ENCODE measurements at regions not wholly inside any gene's neighbourhood (a gene's known extent, or its start where the extent isn't known, plus 50 kb on each side); places are given as distances from the start of the nearest gene placed in this dataset.

DNA sequence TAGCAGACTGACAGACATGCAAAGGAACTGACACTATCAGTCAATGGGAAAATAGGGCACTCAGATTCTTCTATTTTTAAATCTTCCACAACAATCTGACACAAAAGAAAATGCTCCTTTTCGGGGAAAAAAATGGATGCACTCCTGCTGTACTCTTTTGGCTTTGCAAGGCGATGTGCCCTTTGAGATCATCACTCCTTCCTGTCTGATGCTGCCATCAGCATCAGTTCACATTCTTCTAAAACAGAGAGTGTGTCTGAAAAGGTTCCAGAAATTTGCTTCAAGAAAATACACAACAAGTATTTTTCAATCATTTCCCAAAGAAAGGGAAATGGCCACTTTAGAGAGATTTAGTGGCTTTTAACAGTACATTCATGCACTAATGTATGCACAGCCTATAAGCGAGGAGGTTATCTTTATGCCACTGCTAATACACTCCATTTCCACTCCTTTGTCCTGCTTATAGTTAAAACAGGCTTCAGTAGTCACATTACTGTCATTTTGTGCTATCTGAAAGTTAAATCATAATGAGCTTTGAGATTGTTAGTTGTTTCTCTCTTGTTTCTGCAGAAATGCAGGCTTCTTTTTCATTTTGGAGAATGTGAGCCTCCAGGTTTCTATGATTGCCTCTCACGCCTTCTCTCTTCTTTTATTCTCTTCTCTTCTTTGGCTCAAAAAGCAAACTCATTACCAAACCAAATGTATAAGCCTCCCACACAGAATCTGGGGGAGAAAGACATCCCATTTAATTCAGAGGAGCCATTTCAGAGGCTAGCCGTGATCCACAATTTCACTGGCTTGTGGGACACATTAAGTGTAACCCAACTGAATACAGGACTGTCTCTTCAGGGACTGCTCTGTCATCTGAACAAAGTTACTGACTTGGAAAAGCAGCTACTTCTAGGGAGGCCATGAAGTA lies 110.9 kb upstream of the CCDC196 start:
- no peaks in the 10 kb centered on the region for H3K36me3 Mint-ChIP-seq (ENCODE audit: low read depth)

DNA sequence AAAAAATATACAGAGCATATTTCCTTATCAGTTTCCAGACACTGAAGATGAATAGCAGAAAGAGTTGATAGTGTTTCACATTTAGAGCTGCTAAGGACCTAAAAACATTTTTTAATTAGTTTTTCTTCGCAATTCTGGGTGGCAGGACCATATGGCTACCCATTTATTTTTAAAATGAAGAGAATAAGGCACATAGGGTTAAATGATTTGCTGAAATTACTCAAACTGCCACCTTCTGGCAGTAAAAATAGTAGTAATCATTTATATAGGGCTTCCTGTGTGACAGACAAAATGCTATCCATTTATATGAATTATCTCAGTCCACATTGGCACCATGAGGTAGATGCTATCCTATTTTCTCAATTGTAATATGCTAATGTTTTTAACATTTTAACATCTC lies 108.6 kb upstream of the CCDC196 start:
- Histone ChIP-seq H3K27ac (ENCODE audit: low read depth) (no peak overlapping the region), H3K9me2 (ENCODE audit: insufficient read depth) (peaks cover 9% of the 10 kb centered on the region), H3K36me3 (ENCODE audit: insufficient read depth) (no peaks in the 10 kb centered on the region), H3F3A (replicated peaks; ENCODE audit: low read depth) (no peaks in the 10 kb centered on the region), H3K4me1 (ENCODE audit: insufficient read depth) (peaks cover 13% of the 10 kb centered on the region), H3K27me3 (ENCODE audit: insufficient read depth) (no peaks in the 10 kb centered on the region), H3K79me2 (replicated peaks; ENCODE audit: insufficient read depth) (no peaks in the 10 kb centered on the region), H2AFZ (no peak overlapping the region), H4K20me1 (replicated peaks; ENCODE audit: insufficient read depth) (no peaks in the 10 kb centered on the region), H3K4me3 (no peak overlapping the region), H3K4me2 (no peak overlapping the region)
- peaks cover 4% of the 10 kb centered on the region for H3K4me1 Mint-ChIP-seq
- TF ChIP-seq, protein P1, sequence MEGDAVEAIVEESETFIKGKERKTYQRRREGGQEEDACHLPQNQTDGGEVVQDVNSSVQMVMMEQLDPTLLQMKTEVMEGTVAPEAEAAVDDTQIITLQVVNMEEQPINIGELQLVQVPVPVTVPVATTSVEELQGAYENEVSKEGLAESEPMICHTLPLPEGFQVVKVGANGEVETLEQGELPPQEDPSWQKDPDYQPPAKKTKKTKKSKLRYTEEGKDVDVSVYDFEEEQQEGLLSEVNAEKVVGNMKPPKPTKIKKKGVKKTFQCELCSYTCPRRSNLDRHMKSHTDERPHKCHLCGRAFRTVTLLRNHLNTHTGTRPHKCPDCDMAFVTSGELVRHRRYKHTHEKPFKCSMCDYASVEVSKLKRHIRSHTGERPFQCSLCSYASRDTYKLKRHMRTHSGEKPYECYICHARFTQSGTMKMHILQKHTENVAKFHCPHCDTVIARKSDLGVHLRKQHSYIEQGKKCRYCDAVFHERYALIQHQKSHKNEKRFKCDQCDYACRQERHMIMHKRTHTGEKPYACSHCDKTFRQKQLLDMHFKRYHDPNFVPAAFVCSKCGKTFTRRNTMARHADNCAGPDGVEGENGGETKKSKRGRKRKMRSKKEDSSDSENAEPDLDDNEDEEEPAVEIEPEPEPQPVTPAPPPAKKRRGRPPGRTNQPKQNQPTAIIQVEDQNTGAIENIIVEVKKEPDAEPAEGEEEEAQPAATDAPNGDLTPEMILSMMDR (conservative IDR thresholded peaks at IDR 0.05; ENCODE audit: low read depth in 2 of 2), result 0 out of 4 replicates have a peak, but pooled peaks of 1 of the 2 experiments have one; percentile 16
- no peak for TF ChIP-seq EZH2phosphoT487 (IDR thresholded peaks at IDR 0.05; ENCODE audit: unreplicated experiment)
- no peaks in the 10 kb centered on the region for H3K36me3 Mint-ChIP-seq (ENCODE audit: low read depth)
- H3K27me3 Mint-ChIP-seq (ENCODE audit: insufficient read depth, low read depth, poor library complexity), result no peaks in the 10 kb centered on the region
- H3K4me3 Mint-ChIP-seq, result no peak overlapping the region
- H3K9me3 Mint-ChIP-seq, result no peaks in the 10 kb centered on the region; the same call in 2 of the 3 replicates
- no peak overlapping the region for H3K27ac Mint-ChIP-seq
- DNase-seq (ENCODE audit: low spot score) (no peak), ATAC-seq (no peak)

More for the DNA sequence above, 110.9 kb upstream of the CCDC196 start:
- Histone ChIP-seq H3K79me2 (replicated peaks; ENCODE audit: insufficient read depth) (no peaks in the 10 kb centered on the region), H3K4me3 (no peak overlapping the region), H3K4me2 (no peak overlapping the region), H3K4me1 (ENCODE audit: insufficient read depth) (peaks cover 7% of the 10 kb centered on the region; the same call in 1 of the 2 replicates), H3F3A (replicated peaks; ENCODE audit: low read depth) (no peaks in the 10 kb centered on the region), H2AFZ (peak overlapping the region; percentile 58), H4K20me1 (replicated peaks; ENCODE audit: insufficient read depth) (no peaks in the 10 kb centered on the region), H3K36me3 (ENCODE audit: insufficient read depth) (no peaks in the 10 kb centered on the region), H3K27me3 (ENCODE audit: insufficient read depth) (no peaks in the 10 kb centered on the region), H3K27ac (ENCODE audit: low read depth) (no peak overlapping the region), H3K9me2 (ENCODE audit: insufficient read depth) (peaks cover 6% of the 10 kb centered on the region)
- Mint-ChIP-seq H3K4me1 (peaks cover 2% of the 10 kb centered on the region; the same call in 2 of the 3 replicates), H3K9me3 (no peaks in the 10 kb centered on the region; the same call in 2 of the 3 replicates), H3K27me3 (ENCODE audit: insufficient read depth, low read depth, poor library complexity) (no peaks in the 10 kb centered on the region), H3K27ac (no peak overlapping the region), H3K4me3 (no peak overlapping the region)
- no peak for DNase-seq (ENCODE audit: low spot score)
- ATAC-seq, result no peak
- no peak for TF ChIP-seq ZNF114 (CRISPR knock-in tag; IDR thresholded peaks at IDR 0.05)
- no peak for TF ChIP-seq JUNB (IDR thresholded peaks at IDR 0.05; ENCODE audit: unreplicated experiment)
- no peak for TF ChIP-seq ZNF331 (CRISPR knock-in tag; IDR thresholded peaks at IDR 0.05; ENCODE audit: low read depth)
- no peak for TF ChIP-seq CREB1 (CRISPR knock-in tag; IDR thresholded peaks at IDR 0.05; ENCODE audit: low read depth)
- no peak for TF ChIP-seq STAT1 (IDR thresholded peaks at IDR 0.05; ENCODE audit: unreplicated experiment)
